ENCODE measurements at regions not wholly inside any gene's neighbourhood (a gene's known extent, or its start where the extent isn't known, plus 50 kb on each side); places are given as distances from the start of the nearest gene placed in this dataset.

- no peaks in the 10 kb centered on the region for H3K36me3 ChIP-seq
- ATAC-seq (no peak), DNase-seq (no peak)
- no peaks in the 10 kb centered on the region for H3K9me3 ChIP-seq
- 45 to 92% methylated on average over 2 of the region's 2 CpGs for WGBS, 2 donors
- H3K27me3 ChIP-seq, result no peaks in the 10 kb centered on the region
- no peak for TF ChIP-seq CTCF (IDR thresholded peaks at IDR 0.05)
- no peak overlapping the region for H3K4me3 ChIP-seq
- H3K27ac ChIP-seq, result peak overlapping the region in 3 of 10 donors; percentile 1 to 81 (median 22)
- H3K4me1 ChIP-seq, result peaks cover 0 to 50% (median 16%) of the 10 kb centered on the region in 9 donors
- intact Hi-C loops (cut with DNase I), result loop anchor here in 4 of 10 donors (10.0 kb wide), 4 partner anchors 57 to 637 kb away; partner anchors contain the start of gene ARHGEF3 (in 1 of the 4)
These were observed 78.8 kb upstream of the SPATA12 start for GRCh38 chr3:56981445-56982230.

GRCh38 chr3:56980798-56981390 is 79.6 kb upstream of the SPATA12 start:
- 54 to 60% methylated on average over 5 of the region's 5 CpGs for WGBS, 2 donors
- Histone ChIP-seq H3K27ac (peak overlapping the region in 4 of 10 donors; percentile 1 to 81 (median 12)), H3K4me1 (peaks cover 0 to 44% (median 11%) of the 10 kb centered on the region in 9 donors), H3K27me3 (no peaks in the 10 kb centered on the region), H3K9me3 (no peaks in the 10 kb centered on the region), H3K4me3 (no peak overlapping the region), H3K36me3 (no peaks in the 10 kb centered on the region)
- DNase-seq (peak in 1 of 2 donors; percentile 29), ATAC-seq (peak; percentile 45 to 92 (median 62))
- intact Hi-C loops (cut with DNase I), result loop anchor here in 4 of 10 donors (10.0 kb wide), 4 partner anchors 56 to 636 kb away; partner anchors contain the start of gene ARHGEF3 (in 1 of the 4)
- TF ChIP-seq CTCF (IDR thresholded peaks at IDR 0.05), result no peak

- WGBS, 2 donors, result 96 to 98% methylated on average over 5 of the region's 5 CpGs
- Histone ChIP-seq H3K9me3 (no peaks in the 10 kb centered on the region), H3K27ac (peak overlapping the region in 2 of 10 donors; percentile 3 to 48), H3K4me1 (peaks cover 0 to 42% (median 6%) of the 10 kb centered on the region in 9 donors), H3K27me3 (no peaks in the 10 kb centered on the region), H3K4me3 (no peak overlapping the region), H3K36me3 (no peaks in the 10 kb centered on the region)
- no peak for TF ChIP-seq CTCF (IDR thresholded peaks at IDR 0.05)
- intact Hi-C loops (cut with DNase I), result loop anchor here in 4 of 10 donors (10.0 kb wide), 4 partner anchors 55 to 635 kb away; partner anchors contain the start of gene ARHGEF3 (in 1 of the 4)
- DNase-seq (no peak), ATAC-seq (no peak)
These were observed 80.2 kb upstream of the SPATA12 start for GRCh38 chr3:56980243-56980642.

GRCh38 chr3:56979791-56980190 is 80.7 kb upstream of the SPATA12 start:
- WGBS, 2 donors, result 91 to 96% methylated on average over 6 of the region's 6 CpGs
- Histone ChIP-seq H3K9me3 (no peaks in the 10 kb centered on the region), H3K27me3 (no peaks in the 10 kb centered on the region), H3K4me3 (no peak overlapping the region), H3K4me1 (peaks cover 0 to 43% (median 6%) of the 10 kb centered on the region in 9 donors), H3K27ac (no peak overlapping the region), H3K36me3 (no peaks in the 10 kb centered on the region)
- no peak for DNase-seq
- intact Hi-C loops (cut with DNase I), result loop anchor here in 4 of 10 donors (10.0 kb wide), 4 partner anchors 55 to 635 kb away; partner anchors contain the start of gene ARHGEF3 (in 1 of the 4)
- ATAC-seq, result no peak
- TF ChIP-seq CTCF (IDR thresholded peaks at IDR 0.05), result no peak
